G401 (cell line): ENCODE measurements at regions not wholly inside any gene's neighbourhood (a gene's known extent, or its start where the extent isn't known, plus 50 kb on each side); places are given as distances from the start of the nearest gene placed in this dataset.
"Not testable (repeated sequence)": the region's sequence is repeated elsewhere in the genome, so short reads cannot be mapped to it uniquely, and the experiment has no call there.

Experiments
- DNase-seq: peaks from one replicate; pipeline ENCODE4 v3.0.0-alpha.2; 2015; ENCODE audit warnings: low spot score
- in situ Hi-C: cut with HindIII; loops from 2 replicates; pipeline ENCODE4 v1.10.0; 2016; ENCODE audit warnings: low sequenced_read_pairs, mixed read lengths

DNA sequence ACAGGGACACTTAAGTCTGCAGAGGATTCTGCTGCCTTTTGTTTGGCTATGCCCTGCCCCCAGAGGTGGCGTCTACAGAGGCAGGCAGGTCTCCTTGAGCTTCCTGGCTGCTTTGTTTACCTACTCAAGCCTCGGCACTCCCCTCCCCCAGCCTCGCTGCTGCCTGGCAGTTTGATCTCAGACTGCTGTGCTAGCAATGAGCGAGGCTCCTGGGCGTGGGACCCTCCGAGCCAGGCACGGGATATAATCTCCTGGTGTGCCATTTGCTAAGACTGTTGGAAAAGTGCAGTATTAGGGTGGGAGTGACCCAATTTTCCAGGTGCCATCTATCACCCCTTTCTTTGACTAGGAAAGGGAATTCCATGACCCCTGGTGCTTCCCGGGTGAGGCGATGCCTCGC lies 725.0 kb upstream of the HS6ST1 start:
- in situ Hi-C loops, DNase-seq: not testable (repeated sequence)

DNA sequence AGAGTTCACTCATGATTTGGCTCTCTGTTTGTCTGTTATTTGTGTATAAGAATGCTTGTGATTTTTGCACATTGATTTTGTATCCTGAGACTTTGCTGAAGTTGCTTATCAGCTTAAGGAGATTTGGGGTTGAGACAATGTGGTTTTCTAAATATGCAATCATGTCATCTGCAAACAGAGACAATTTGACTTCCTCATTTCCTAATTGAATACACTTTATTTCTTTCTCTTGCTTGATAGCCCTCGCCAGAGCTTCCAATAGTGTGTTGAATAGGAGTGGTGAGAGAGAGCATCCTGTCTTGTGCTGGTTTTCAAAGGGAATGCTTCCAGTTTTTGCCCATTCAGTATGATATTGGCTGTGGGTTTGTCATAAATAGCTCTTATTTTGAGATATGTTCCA lies 727.8 kb upstream of the HS6ST1 start:
- DNase-seq, in situ Hi-C loops: not testable (repeated sequence)

DNA sequence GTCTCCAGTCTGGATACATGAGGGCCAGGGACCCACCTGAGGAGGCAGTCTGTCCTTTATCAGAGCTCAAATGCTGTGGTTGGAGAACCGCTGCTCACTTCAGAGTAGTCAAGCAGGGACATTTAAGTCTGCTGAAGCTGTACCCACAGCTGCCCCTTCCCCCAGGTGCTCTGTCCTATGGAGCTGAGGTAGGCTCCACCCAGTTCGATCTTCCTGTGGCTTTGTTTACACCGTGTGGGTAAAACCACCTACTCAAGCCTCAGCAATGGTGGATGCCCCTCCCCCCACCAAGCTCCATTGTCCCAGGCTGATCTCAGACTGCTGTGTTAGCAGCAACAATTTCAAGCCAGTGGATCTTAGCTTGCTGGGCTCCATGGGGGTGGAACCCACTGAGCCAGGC lies 731.4 kb upstream of the HS6ST1 start:
- DNase-seq, result no peak
- in situ Hi-C loops, result no loop called here

DNA sequence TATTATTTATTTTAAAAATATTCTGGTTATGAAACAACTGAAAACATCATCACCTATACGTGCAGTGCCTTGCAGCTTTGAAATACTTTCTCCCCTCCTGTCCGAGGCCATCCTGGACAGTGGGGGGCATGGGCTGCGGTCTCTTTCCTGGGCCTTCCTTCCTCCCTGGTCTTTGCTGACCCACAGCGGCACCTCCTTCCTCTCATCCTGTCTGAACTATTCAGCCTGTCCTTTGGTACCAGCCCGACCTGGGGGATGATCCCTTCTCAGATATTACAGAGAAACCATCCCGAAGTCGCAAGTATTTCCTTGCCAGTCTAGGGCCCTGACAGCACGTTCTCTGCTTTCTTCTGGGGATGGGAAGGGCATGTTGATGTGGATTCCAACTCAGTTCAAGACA lies 736.6 kb upstream of the HS6ST1 start:
- no peak for DNase-seq
- in situ Hi-C loops, result no loop called here

DNA sequence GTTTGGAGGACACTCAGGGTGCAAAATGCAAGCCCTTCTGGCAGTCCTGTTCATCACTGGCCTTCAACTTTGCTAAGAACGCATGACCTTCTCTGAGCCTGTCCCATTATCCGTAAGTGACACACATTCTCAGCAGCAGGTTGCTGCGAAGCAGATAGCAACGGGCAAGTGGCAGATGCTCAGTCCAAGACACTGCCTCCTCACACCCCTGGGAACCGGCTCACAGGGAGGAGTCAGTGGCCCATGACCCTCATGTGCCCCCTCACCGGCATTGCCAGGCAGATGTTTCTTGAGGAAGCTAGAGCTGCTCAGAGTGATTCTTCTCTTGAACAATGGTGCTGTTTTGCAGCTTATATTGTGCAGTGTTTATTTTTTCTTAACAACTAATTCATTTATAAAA lies 737.2 kb upstream of the HS6ST1 start:
- no peak for DNase-seq
- in situ Hi-C loops, result no loop called here

DNA sequence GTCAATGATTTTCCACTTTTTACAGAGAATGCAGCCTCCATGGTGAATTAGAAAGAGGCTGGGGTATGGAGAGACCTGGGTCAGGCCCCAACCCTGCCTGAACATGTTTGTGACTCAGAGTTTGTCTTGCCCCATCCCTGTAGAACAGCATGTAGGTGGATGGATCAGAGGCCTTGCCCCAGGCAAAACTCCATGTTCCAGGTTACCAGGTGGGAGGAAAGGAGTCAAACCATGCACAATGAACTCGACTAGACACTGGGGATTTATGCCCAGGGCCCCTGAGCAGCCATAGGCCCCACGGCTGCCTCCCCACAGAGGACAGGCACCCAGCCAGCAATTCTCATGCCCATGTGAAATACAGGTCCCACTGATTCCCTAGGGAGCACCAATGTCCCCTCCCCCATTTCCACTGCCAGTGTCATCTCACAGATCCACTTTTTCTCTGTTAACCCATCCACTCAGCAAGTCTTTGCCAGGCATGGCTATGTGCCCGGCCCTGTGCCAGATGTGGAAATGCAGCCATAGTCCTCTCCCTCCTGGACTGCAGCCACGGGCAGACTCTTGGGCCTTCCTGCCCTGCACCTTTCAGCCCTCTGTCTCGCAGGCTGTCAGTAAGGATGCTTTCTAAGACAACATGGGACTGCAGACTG lies 737.8 kb upstream of the HS6ST1 start:
- in situ Hi-C loops, result no loop called here
- DNase-seq, result no peak

DNA sequence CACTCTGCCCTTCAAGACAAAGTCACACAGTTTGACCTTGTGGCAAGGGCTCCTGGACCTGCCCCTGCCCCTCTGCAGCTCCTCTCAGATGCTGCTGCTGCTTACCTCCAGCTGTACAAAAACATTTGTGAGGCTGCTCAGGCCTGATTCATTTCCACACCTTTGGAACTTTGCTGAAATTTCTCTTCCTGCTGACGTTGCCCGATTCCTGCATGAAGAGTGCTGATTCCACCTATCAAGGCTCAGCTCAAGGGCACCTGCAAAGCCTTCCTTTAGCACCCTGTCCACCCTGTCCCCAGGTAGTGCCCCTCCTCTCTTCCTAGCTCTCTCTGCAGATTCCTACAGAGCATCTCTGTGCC lies 738.3 kb upstream of the HS6ST1 start:
- in situ Hi-C loops, result no loop called here
- DNase-seq, result no peak

DNA sequence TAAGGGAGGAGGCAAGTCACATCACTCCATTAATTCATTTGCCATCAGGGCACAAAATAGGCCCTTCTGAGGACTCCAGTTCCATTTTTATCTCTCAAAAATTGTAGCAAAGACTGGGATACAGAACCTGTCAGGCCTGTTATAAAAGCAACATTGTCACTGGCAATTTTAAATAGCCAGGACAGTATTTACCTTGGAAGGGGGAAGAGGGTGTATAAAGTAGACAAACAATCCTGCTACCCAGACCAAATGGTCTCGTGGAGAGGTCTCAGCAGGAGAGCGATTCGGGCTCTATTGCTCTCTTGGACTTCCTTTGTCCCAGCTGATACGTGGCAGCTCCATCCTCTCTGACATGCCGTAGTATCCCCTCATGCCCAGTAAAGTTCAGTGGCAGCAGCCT lies 740.3 kb upstream of the HS6ST1 start:
- in situ Hi-C loops, result no loop called here
- no peak for DNase-seq

DNA sequence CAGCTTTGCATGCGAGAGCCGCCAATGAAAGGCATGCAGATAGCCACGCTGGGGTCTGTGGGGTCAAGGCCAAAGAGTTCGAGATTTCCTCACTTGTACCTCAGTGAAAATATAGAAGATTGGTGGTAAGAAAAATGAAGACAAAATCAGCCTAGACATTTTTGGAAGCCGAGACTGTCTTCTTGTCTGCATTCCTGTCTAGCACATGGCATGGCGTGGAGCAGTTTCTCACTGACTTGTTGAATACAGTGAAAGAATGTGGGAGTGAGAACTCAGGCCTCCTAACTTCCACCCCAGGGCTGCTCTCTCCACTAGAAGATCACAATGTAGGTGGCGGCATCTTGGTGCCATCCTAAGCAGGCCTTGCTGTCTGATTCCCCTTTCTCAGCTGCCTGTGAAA lies 740.8 kb upstream of the HS6ST1 start:
- DNase-seq, result no peak
- in situ Hi-C loops, result no loop called here

DNA sequence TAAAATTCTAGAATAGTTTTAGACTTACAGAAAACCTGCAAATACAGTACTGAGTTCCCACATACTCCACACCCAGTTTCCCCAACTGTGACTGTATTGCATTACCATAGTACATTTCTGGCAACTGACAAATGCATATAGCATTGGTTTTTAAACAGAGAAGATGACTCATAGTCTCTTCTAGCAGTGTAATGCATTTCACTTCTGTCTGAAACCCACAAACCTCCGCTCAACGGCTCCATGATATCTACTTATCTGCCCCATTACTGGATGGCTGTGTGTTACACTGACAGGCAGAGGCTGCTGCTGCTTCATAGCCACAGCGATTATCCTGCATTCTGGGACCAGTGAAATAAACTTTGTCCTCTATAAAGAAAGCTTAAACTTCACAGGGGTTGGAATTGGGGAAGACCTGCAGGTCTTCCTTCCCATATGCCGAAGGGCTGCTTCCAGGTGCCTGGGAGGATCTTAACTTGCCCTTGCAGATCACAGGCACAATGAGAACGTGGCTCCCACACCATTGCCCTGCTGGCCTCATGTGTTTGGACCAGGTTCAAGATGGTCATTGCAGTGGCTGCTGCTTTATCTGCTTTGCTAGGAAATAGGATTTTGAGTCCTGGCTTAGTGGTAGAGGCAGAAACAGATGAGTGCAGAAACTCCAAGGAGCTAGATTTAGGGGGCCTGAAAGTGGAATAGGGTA lies 742.6 kb upstream of the HS6ST1 start:
- DNase-seq, result no peak
- in situ Hi-C loops, result no loop called here

DNA sequence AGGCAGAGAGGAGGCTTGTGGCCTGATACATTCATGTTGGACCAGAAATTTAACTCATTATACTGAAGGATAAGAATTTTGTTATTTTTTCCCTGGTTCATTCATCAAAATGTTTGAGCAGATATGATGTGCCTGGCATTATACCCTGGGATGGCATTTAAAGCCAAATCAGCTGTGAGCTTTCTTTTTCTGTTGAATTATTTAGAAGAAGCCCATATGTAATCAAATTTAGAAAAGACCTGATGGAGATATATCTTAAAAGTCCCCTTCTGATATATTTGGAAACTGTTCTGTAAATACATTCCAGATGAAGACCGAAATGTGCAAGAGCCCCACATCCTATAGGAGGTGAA lies 743.1 kb upstream of the HS6ST1 start:
- DNase-seq, result no peak
- in situ Hi-C loops, result no loop called here

DNA sequence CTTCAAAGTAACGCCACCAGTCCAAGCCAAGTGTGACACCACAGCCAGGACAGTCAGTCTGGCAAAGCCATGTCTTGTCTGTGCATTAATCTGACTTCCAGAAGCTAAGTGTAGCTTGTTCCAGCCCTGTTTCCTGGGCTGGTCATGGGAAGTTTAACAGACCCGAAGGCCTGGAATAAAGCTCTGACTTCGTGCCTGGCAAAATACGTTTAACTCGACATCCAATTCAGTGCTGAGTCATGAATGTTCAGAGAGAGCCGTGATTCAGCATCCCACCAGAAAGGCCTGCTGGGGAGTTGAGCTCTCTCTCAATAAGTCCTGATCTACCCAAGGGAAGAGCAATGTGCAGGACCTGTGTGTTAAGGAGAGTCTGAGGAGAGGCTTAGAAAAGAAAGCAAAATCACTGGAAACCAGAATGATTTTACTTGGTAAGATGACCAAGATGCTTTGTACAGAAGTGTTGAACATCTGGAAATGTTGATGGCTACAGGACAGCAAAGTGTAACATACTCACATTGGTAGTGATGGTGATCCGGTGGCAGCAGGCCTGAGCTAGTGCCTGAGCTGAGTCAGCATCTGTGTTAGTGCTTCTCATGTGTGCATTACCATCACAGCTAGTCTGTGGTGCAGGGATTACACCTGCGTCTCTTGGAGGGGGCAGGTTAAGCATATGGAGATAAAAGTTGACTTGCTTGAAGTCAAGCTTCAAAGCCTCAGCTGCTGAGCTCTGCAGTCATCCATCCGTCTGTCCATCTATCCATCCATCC lies 743.7 kb upstream of the HS6ST1 start:
- DNase-seq, result no peak
- in situ Hi-C loops, result no loop called here

DNA sequence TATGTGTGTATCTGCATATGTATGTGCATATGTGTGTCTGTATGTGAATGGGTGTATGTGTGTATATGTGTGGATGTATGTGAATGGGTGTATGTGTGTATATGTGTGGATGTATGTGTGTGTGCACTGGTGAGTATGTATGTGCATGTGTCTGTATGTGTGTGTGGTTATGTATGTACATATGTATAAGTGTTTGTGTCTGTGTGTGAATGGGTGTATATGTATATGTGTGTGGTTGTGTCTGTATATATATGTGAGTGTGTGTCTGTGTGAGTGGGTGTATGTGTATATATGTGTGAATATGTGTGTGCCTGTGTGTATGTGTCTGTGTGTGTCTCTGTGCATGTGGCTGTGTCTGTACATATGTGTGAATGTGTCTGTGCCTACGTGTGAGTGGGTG lies 748.4 kb upstream of the HS6ST1 start:
- no peak for DNase-seq
- in situ Hi-C loops, result no loop called here

DNA sequence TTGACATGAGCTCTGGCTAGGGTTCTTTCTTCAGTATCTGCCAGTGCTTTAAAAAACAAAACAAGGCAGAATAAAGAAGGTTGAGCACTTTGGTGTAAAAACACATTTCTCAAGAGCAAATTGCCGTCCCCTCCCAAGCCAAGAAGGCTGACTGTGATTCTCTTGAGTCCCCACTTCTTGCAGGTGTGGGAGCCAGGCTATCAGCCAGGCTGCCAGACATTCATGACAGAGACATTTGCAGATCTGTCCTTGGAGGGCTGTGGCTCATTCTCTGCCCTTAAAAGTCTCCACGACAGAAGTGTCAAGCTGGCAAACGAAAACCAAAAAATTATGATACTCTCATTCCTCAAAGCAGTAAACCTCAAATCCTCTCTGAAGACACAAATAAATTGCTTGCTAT lies 749.3 kb upstream of the HS6ST1 start:
- no peak for DNase-seq
- in situ Hi-C loops, result no loop called here

DNA sequence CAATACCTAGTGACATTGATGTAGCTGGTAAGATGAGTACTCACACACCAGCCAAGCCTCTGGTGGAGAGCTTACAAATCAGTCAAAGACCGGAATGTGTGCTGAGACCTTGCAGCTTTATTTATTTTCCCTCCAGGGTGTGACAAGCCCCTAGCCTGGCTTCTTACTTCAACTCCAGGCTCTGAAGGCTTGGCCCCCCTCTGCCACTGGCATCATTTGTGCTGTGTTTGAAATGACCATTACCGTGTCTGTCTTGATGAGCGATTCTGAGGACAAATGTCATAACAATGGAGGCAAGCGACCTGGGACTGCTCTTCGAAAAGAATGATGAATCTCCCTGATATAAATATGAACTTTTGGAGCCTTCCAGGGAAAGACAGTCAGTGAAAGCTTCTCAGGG lies 749.9 kb upstream of the HS6ST1 start:
- in situ Hi-C loops, result no loop called here
- DNase-seq, result no peak

DNA sequence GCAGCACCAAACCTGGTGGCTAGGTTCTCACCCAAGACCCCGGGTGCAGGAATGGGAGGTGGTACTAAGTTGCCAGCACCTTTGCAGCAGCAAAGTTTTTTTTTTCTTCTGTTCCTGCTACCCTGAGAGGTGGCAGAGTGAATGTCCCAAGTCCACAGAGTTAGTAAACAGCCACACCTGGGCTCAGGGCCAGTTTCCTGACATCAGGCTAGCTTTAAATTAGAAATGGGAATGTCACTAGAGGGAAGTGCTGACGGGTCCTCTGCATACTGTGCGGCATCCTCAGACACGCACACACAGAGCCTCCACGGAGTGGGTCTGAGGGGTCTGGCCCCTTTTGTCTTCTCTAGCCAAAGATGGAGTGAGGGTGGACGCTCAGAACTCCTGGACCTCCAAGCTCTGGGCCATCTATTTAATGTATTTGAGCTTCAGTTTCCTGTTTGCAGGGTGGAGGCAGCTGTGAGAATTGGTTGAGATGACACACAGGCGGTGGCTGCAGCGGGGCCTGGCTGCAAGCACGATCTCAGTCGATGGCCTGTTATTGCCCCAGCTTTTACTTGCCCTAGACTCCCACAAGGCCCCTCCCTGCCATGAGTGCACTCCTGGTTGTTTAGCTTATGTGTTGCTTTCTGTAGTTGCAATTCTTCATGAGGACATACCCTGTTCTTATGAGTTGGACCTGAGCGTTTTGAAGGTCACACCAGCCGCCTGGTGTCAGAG lies 751.4 kb upstream of the HS6ST1 start:
- in situ Hi-C loops, result no loop called here
- DNase-seq, result no peak

DNA sequence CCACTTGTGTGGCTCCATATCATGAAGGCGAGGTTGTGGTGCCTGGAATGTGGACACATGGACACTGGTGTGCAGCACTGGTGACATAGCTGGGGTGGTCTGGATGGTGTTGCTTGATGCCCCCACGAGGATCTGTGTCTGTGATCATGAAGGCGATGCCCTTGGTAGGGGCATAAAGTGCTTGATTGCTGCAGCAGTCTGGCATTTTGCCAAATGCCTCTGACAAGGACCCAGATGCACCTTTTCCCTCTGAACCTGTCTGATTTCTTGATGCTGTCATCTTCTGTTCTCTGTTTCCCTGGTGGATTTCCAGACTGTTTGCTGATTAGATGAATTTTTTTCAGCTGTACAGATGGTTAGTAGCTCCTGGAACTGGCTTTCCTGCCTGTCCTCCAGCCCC lies 752.0 kb upstream of the HS6ST1 start:
- in situ Hi-C loops, result no loop called here

DNA sequence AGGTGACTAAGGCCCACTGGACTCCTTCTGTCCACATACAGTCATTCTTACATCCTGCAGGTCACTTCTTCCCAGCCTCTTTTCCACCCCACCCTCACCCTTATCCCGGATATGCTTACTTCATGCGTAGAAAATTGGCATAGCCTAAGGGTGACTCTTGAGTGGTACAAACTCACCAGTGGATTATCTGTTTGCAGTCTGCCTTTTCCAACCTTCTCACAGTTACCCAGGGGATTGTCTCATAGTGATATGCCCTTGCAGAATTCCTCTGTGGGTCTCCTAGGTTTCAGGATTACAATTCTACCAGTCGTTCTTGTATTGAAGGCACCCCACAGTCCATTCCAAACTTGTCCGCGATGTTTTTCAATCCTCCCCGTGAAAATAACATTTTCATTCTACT lies 752.9 kb upstream of the HS6ST1 start:
- DNase-seq, result no peak
- in situ Hi-C loops, result no loop called here

More for the DNA sequence above, 752.0 kb upstream of the HS6ST1 start:
- DNase-seq, result no peak

DNA sequence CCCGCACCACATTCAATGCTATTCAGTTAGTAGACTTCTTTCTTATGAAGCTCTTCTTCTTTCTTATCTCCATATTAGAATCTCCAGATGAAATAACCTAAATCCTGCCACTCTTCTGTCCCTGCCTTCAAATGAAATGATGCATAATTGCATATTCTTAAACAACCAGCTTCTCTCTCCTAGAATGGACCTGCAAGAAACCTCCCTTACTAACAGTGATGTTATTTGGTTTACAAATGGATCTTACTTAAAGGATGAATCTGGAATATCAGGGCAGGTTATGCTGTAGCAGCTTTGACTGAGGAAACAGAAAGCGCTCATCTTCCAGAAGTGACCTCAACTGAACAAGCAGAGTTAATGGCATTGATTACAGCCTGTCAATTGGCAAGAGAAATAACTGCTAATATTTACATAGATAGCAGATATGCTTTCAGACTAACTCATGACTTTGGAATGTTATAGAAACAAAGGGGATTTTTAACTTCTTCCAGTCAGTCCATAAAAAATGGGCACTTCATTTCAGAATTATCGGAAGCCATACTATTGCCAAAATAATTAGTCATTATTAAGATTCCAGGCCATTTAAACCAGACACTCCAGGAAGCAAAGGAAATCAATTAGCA lies 755.7 kb upstream of the HS6ST1 start:
- in situ Hi-C loops, result no loop called here

DNA sequence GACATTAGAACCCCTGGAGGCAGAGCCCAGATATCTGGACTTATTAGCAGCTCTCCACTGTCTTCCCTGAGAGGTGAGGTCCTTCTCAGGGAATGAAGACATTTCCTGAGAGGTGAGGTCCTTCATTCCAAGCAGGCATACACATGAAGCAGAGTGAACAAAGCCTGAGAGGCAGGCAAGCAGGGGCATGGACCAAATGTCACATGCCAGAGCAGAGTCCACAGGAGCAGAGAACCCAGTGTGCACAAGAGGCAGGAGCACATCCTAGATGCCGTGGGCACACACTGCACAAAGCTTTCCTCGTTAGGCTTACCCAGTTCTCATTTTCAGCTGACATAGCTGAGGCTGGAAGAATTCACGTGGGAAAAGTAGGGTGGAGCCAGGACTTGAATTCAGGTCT lies 759.9 kb upstream of the HS6ST1 start:
- in situ Hi-C loops, result no loop called here

More for the DNA sequence above, 755.7 kb upstream of the HS6ST1 start:
- DNase-seq, result no peak

More for the DNA sequence above, 759.9 kb upstream of the HS6ST1 start:
- no peak for DNase-seq
